Suprapubic skin (tissue), 4 donors: ENCODE measurements at regions not wholly inside any gene's neighbourhood (a gene's known extent, or its start where the extent isn't known, plus 50 kb on each side); places are given as distances from the start of the nearest gene placed in this dataset.

Experiments used
- CTCF ChIP-seq, 2 donors: fragments of 200-600 bp in 1 of 2; fragments of 450-650 bp in 1 of 2; sonication (generic) in 1 of 2; IDR thresholded peaks; one replicate each; pipeline ENCODE4 v1.5.1; 2016 to 2019; ENCODE audit warnings: antibody characterized with exemption in 2 of 2, mild to moderate bottlenecking in 1 of 2, moderate library complexity in 1 of 2
- POLR2A ChIP-seq, 2 donors: fragments of 450-650 bp; IDR thresholded peaks; one replicate each; pipeline ENCODE4 v1.6.1; 2017; ENCODE audit warnings: antibody characterized with exemption in 2 of 2, mild to moderate bottlenecking in 2 of 2, moderate library complexity in 2 of 2
- POLR2AphosphoS5 ChIP-seq, 3 donors: sonication (generic); formaldehyde crosslinking; IDR thresholded peaks; one replicate each; pipeline ENCODE4 v1.6.1; 2017; ENCODE audit warnings: antibody characterized with exemption in 3 of 3

- no peak for TF ChIP-seq CTCF (IDR thresholded peaks at IDR 0.05)
- no peak for TF ChIP-seq POLR2AphosphoS5 (IDR thresholded peaks at IDR 0.05)
- TF ChIP-seq POLR2A (IDR thresholded peaks at IDR 0.05), result no peak
Measured at GRCh38 chr1:38204698-38205097, 158.1 kb upstream of the POU3F1 start.
